Embryonic facial prominence (tissue), 1 donor: ENCODE measurements at regions not wholly inside any gene's neighbourhood (a gene's known extent, or its start where the extent isn't known, plus 50 kb on each side); places are given as distances from the start of the nearest gene placed in this dataset.

ENCODE experiments used
- DNase-seq: peaks from one replicate; pipeline ENCODE4 v3.0.0-alpha.2; 2016; ENCODE audit errors: extremely low spot score

GRCh38 chr19:33898062-33898677, 101.5 kb downstream of the KCTD15 start:
- DNase-seq: no peak

- no peak for DNase-seq
Measured at GRCh38 chr19:33900817-33901216, 104.1 kb downstream of the KCTD15 start.

GRCh38 chr19:33902395-33902794, 105.7 kb downstream of the KCTD15 start:
- DNase-seq: no peak

GRCh38 chr19:33902802-33903488, 106.3 kb downstream of the KCTD15 start:
- DNase-seq: no peak

GRCh38 chr19:33903489-33903850, 106.8 kb downstream of the KCTD15 start:
- DNase-seq: no peak

GRCh38 chr19:33904681-33905080, 108.0 kb downstream of the KCTD15 start:
- DNase-seq: no peak

GRCh38 chr19:33905473-33905936, 108.8 kb downstream of the KCTD15 start:
- no peak for DNase-seq

GRCh38 chr19:33905937-33906577, 109.4 kb downstream of the KCTD15 start:
- DNase-seq: no peak

- no peak for DNase-seq
Measured at GRCh38 chr19:33906578-33907335, 110.1 kb downstream of the KCTD15 start.

GRCh38 chr19:33910922-33911321, 114.3 kb downstream of the KCTD15 start:
- no peak for DNase-seq

GRCh38 chr19:33914599-33914998, 117.9 kb downstream of the KCTD15 start:
- DNase-seq: no peak

- DNase-seq: no peak
Measured at GRCh38 chr19:33916792-33917191, 120.1 kb downstream of the KCTD15 start.

GRCh38 chr19:33919291-33919690, 122.6 kb downstream of the KCTD15 start:
- no peak for DNase-seq

- DNase-seq: no peak
Measured at GRCh38 chr19:33921165-33921564, 124.5 kb downstream of the KCTD15 start.

- no peak for DNase-seq
Measured at GRCh38 chr19:33926306-33926705, 129.6 kb downstream of the KCTD15 start.

- no peak for DNase-seq
Measured at GRCh38 chr19:33927789-33928457, 131.3 kb downstream of the KCTD15 start.

- no peak for DNase-seq
Measured at GRCh38 chr19:33928458-33928950, 131.8 kb downstream of the KCTD15 start.

- DNase-seq: no peak
Measured at GRCh38 chr19:33933931-33934330, 137.3 kb downstream of the KCTD15 start.

- no peak for DNase-seq
Measured at GRCh38 chr19:33938821-33939220, 142.2 kb downstream of the KCTD15 start.

GRCh38 chr19:33941133-33941532, 144.5 kb downstream of the KCTD15 start:
- no peak for DNase-seq

GRCh38 chr19:33946535-33947264, 150.0 kb downstream of the KCTD15 start:
- no peak for DNase-seq
